ENCODE measurements at regions not wholly inside any gene's neighbourhood (a gene's known extent, or its start where the extent isn't known, plus 50 kb on each side); places are given as distances from the start of the nearest gene placed in this dataset.

- H3K4me2 ChIP-seq, result no peak overlapping the region
- H3F3A ChIP-seq (replicated peaks; ENCODE audit: low read depth), result no peaks in the 10 kb centered on the region
- H3K9me2 ChIP-seq (ENCODE audit: insufficient read depth), result no peaks in the 10 kb centered on the region; the same call in 1 of the 2 replicates
- no peak for DNase-seq (ENCODE audit: low spot score)
- Mint-ChIP-seq H3K27me3 (ENCODE audit: insufficient read depth, low read depth, poor library complexity) (peaks cover 1% of the 10 kb centered on the region), H3K27ac (no peak overlapping the region), H3K36me3 (ENCODE audit: low read depth) (peaks cover 2% of the 10 kb centered on the region; the same call in 2 of the 3 replicates), H3K9me3 (no peaks in the 10 kb centered on the region; the same call in 2 of the 3 replicates), H3K4me3 (no peak overlapping the region), H3K4me1 (peaks cover 10% of the 10 kb centered on the region; the same call in 1 of the 3 replicates)
- TF ChIP-seq CTCF (conservative IDR thresholded peaks at IDR 0.05; ENCODE audit: low read depth in 2 of 2) (no peak), STAT1 (IDR thresholded peaks at IDR 0.05; ENCODE audit: unreplicated experiment) (no peak), REST (IDR thresholded peaks at IDR 0.05; ENCODE audit: unreplicated experiment) (no peak), NANOG (IDR thresholded peaks at IDR 0.05; ENCODE audit: borderline replicate concordance) (no peak), ZNF114 (CRISPR knock-in tag; IDR thresholded peaks at IDR 0.05) (no peak)
- TF ChIP-seq, protein P1, sequence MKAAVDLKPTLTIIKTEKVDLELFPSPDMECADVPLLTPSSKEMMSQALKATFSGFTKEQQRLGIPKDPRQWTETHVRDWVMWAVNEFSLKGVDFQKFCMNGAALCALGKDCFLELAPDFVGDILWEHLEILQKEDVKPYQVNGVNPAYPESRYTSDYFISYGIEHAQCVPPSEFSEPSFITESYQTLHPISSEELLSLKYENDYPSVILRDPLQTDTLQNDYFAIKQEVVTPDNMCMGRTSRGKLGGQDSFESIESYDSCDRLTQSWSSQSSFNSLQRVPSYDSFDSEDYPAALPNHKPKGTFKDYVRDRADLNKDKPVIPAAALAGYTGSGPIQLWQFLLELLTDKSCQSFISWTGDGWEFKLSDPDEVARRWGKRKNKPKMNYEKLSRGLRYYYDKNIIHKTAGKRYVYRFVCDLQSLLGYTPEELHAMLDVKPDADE (IDR thresholded peaks at IDR 0.05), result no peak
- H3K27ac ChIP-seq (ENCODE audit: low read depth), result no peak overlapping the region
- no peaks in the 10 kb centered on the region for H3K79me2 ChIP-seq (replicated peaks; ENCODE audit: insufficient read depth)
- no peaks in the 10 kb centered on the region for H3K27me3 ChIP-seq (ENCODE audit: insufficient read depth)
- H4K20me1 ChIP-seq (replicated peaks; ENCODE audit: insufficient read depth), result no peaks in the 10 kb centered on the region
- no peak overlapping the region for H2AFZ ChIP-seq
- no peak overlapping the region for H3K4me3 ChIP-seq
- no peaks in the 10 kb centered on the region for H3K4me1 ChIP-seq (ENCODE audit: insufficient read depth)
- H3K36me3 ChIP-seq (ENCODE audit: insufficient read depth), result no peaks in the 10 kb centered on the region
- ATAC-seq, result no peak
These were observed 173.1 kb downstream of the MFSD1 start for GRCh38 chr3:158974904-158975303.

- DNase-seq (ENCODE audit: low spot score) (no peak), ATAC-seq (no peak)
- no peak for TF ChIP-seq POLR2AphosphoS5 (IDR thresholded peaks at IDR 0.05; ENCODE audit: low read depth)
- TF ChIP-seq CTCF (conservative IDR thresholded peaks at IDR 0.05; ENCODE audit: low read depth in 2 of 2), result no peak
- TF ChIP-seq EZH2 (IDR thresholded peaks at IDR 0.05; ENCODE audit: low read depth, unreplicated experiment), result no peak
- no peak for TF ChIP-seq REST (IDR thresholded peaks at IDR 0.05; ENCODE audit: unreplicated experiment)
- H3K27me3 Mint-ChIP-seq (ENCODE audit: insufficient read depth, low read depth, poor library complexity), result peaks cover 1% of the 10 kb centered on the region
- no peaks in the 10 kb centered on the region; the same call in 1 of the 2 replicates for H3K9me2 ChIP-seq (ENCODE audit: insufficient read depth)
- H3K27ac ChIP-seq (ENCODE audit: low read depth), result no peak overlapping the region
- H3K36me3 Mint-ChIP-seq (ENCODE audit: low read depth), result peaks cover 2% of the 10 kb centered on the region; the same call in 2 of the 3 replicates
- H3K9me3 Mint-ChIP-seq, result no peaks in the 10 kb centered on the region; the same call in 1 of the 3 replicates
- H3K4me3 ChIP-seq, result no peak overlapping the region
- H3K36me3 ChIP-seq (ENCODE audit: insufficient read depth), result no peaks in the 10 kb centered on the region
- no peaks in the 10 kb centered on the region for H3F3A ChIP-seq (replicated peaks; ENCODE audit: low read depth)
- H3K27ac Mint-ChIP-seq, result no peak overlapping the region
- no peak overlapping the region for H3K4me3 Mint-ChIP-seq
- no peaks in the 10 kb centered on the region for H4K20me1 ChIP-seq (replicated peaks; ENCODE audit: insufficient read depth)
- no peaks in the 10 kb centered on the region for H3K27me3 ChIP-seq (ENCODE audit: insufficient read depth)
- no peaks in the 10 kb centered on the region for H3K79me2 ChIP-seq (replicated peaks; ENCODE audit: insufficient read depth)
- no peak overlapping the region for H3K4me2 ChIP-seq
- no peak overlapping the region for H2AFZ ChIP-seq
- peaks cover 4% of the 10 kb centered on the region; the same call in 1 of the 3 replicates for H3K4me1 Mint-ChIP-seq
- no peaks in the 10 kb centered on the region for H3K4me1 ChIP-seq (ENCODE audit: insufficient read depth)
These were observed 175.1 kb downstream of the MFSD1 start for GRCh38 chr3:158976966-158977365.
